ENCODE measurements at regions not wholly inside any gene's neighbourhood (a gene's known extent, or its start where the extent isn't known, plus 50 kb on each side); places are given as distances from the start of the nearest gene placed in this dataset.

GRCh38 chr1:5599541-5599940, 392.7 kb downstream of the NPHP4 start:
- no peak overlapping the region for H3K9ac ChIP-seq (ENCODE audit: low read length)
- no peaks in the 10 kb centered on the region for H3K9me3 ChIP-seq (ENCODE audit: control insufficient read depth, insufficient read depth, low read depth, low read length)
- H3K4me1 ChIP-seq (ENCODE audit: control insufficient read depth, insufficient read depth, low read length), result peaks cover 8% of the 10 kb centered on the region; the same call in 1 of the 2 replicates
- no peak overlapping the region for H3K27ac ChIP-seq (ENCODE audit: low read depth, low read length)
- H3K36me3 ChIP-seq (ENCODE audit: control insufficient read depth, insufficient read depth, low read length), result no peaks in the 10 kb centered on the region
- H3K4me3 ChIP-seq (ENCODE audit: low read depth, low read length), result no peak overlapping the region
- H3K27me3 ChIP-seq (ENCODE audit: control insufficient read depth, insufficient read depth, low read length), result peaks cover 11% of the 10 kb centered on the region

DNA sequence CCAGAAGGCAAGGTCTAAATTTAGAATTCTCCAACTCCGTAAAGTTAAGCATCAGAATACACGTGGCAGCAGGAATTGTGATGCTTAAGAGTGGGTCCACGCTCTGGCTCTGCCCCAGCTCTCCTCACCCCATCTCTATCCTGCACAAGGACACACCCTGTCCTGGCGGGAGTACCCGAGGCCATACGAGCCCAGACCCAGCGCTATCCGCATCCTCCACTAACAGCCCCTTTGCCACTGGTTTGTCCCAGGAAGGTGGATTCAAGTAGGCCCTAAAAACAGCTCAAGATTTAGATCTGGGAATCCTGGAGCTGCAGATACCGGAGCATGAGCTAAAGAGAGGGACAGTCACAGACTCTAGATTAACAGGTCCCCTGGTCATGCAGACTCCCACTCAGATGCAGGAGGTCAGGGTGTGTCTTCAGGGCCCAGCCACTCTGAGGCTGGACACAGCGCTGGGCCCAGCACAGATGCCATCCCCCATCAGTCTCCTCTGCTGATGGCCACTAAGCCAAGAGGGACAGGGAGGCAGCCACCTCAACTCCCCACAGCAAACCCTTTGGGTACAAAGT, 393.3 kb downstream of the NPHP4 start:
- Histone ChIP-seq H3K36me3 (ENCODE audit: control insufficient read depth, insufficient read depth, low read length) (no peaks in the 10 kb centered on the region), H3K9me3 (ENCODE audit: control insufficient read depth, insufficient read depth, low read depth, low read length) (no peaks in the 10 kb centered on the region), H3K4me3 (ENCODE audit: low read depth, low read length) (no peak overlapping the region), H3K4me1 (ENCODE audit: control insufficient read depth, insufficient read depth, low read length) (peaks cover 8% of the 10 kb centered on the region; the same call in 1 of the 2 replicates), H3K27ac (ENCODE audit: low read depth, low read length) (no peak overlapping the region), H3K9ac (ENCODE audit: low read length) (no peak overlapping the region), H3K27me3 (ENCODE audit: control insufficient read depth, insufficient read depth, low read length) (peaks cover 14% of the 10 kb centered on the region)

GRCh38 chr1:5597991-5598823, 394.0 kb downstream of the NPHP4 start:
- Histone ChIP-seq H3K27ac (ENCODE audit: low read depth, low read length) (no peak overlapping the region), H3K36me3 (ENCODE audit: control insufficient read depth, insufficient read depth, low read length) (no peaks in the 10 kb centered on the region), H3K9me3 (ENCODE audit: control insufficient read depth, insufficient read depth, low read depth, low read length) (no peaks in the 10 kb centered on the region), H3K27me3 (ENCODE audit: control insufficient read depth, insufficient read depth, low read length) (peaks cover 10% of the 10 kb centered on the region), H3K4me1 (ENCODE audit: control insufficient read depth, insufficient read depth, low read length) (peaks cover 8% of the 10 kb centered on the region; the same call in 1 of the 2 replicates), H3K9ac (ENCODE audit: low read length) (no peak overlapping the region), H3K4me3 (ENCODE audit: low read depth, low read length) (no peak overlapping the region)

DNA sequence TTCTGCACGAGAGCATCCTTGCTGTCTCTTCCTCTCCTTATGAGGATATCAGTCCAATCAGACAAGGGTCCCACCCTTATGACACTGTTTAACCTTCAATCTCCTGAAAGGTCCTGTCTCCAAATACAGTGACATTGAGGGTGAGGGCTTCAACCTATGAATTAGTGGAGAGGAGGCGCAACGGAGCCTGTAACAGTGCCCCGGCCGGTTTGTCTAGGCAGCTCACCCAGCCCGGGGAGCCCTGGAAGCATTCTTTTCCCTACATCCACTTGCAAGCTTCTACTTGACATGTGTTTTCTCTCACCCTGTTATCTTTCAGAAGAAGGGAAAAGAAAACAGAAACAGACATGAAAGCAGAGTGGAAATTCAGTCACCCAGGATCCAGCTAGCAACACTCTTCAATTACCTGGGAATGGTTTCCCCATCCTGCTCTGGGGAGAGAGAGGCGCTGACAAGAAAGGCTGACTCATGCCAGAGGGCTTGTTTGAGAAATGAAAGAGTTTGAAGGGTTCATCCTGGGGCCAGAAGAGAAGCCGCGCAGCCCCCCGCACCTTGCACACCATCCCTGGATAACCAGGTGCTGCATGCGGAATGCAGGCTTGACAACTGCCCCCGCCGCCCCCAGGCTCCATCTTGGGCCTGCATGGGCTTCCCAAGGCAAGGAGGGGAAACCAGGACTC, 394.9 kb downstream of the NPHP4 start:
- H3K27me3 ChIP-seq (ENCODE audit: control insufficient read depth, insufficient read depth, low read length), result peaks cover 10% of the 10 kb centered on the region
- no peaks in the 10 kb centered on the region for H3K36me3 ChIP-seq (ENCODE audit: control insufficient read depth, insufficient read depth, low read length)
- H3K9me3 ChIP-seq (ENCODE audit: control insufficient read depth, insufficient read depth, low read depth, low read length), result no peaks in the 10 kb centered on the region
- H3K4me3 ChIP-seq (ENCODE audit: low read depth, low read length), result no peak overlapping the region
- H3K27ac ChIP-seq (ENCODE audit: low read depth, low read length), result no peak overlapping the region
- no peak overlapping the region for H3K9ac ChIP-seq (ENCODE audit: low read length)
- peaks cover 8% of the 10 kb centered on the region; the same call in 1 of the 2 replicates for H3K4me1 ChIP-seq (ENCODE audit: control insufficient read depth, insufficient read depth, low read length)

- H3K9me3 ChIP-seq (ENCODE audit: control insufficient read depth, insufficient read depth, low read depth, low read length), result peaks cover 3% of the 10 kb centered on the region; the same call in 1 of the 2 replicates
- H3K27me3 ChIP-seq (ENCODE audit: control insufficient read depth, insufficient read depth, low read length), result peaks cover 10% of the 10 kb centered on the region
- H3K27ac ChIP-seq (ENCODE audit: low read depth, low read length), result no peak overlapping the region
- no peak overlapping the region for H3K9ac ChIP-seq (ENCODE audit: low read length)
- H3K36me3 ChIP-seq (ENCODE audit: control insufficient read depth, insufficient read depth, low read length), result no peaks in the 10 kb centered on the region
- no peak overlapping the region for H3K4me3 ChIP-seq (ENCODE audit: low read depth, low read length)
- H3K4me1 ChIP-seq (ENCODE audit: control insufficient read depth, insufficient read depth, low read length), result peaks cover 8% of the 10 kb centered on the region; the same call in 1 of the 2 replicates
Observed at GRCh38 chr1:5596651-5597050, 395.6 kb downstream of the NPHP4 start.

- Histone ChIP-seq H3K4me3 (ENCODE audit: low read depth, low read length) (no peak overlapping the region), H3K27me3 (ENCODE audit: control insufficient read depth, insufficient read depth, low read length) (peaks cover 10% of the 10 kb centered on the region), H3K4me1 (ENCODE audit: control insufficient read depth, insufficient read depth, low read length) (peaks cover 8% of the 10 kb centered on the region; the same call in 1 of the 2 replicates), H3K36me3 (ENCODE audit: control insufficient read depth, insufficient read depth, low read length) (no peaks in the 10 kb centered on the region), H3K9ac (ENCODE audit: low read length) (no peak overlapping the region), H3K9me3 (ENCODE audit: control insufficient read depth, insufficient read depth, low read depth, low read length) (peaks cover 11% of the 10 kb centered on the region), H3K27ac (ENCODE audit: low read depth, low read length) (no peak overlapping the region)
Observed at GRCh38 chr1:5595531-5596170, 396.6 kb downstream of the NPHP4 start.

GRCh38 chr1:5594056-5594956, 397.9 kb downstream of the NPHP4 start:
- no peak overlapping the region for H3K4me3 ChIP-seq (ENCODE audit: low read depth, low read length)
- H3K36me3 ChIP-seq (ENCODE audit: control insufficient read depth, insufficient read depth, low read length), result no peaks in the 10 kb centered on the region
- H3K9me3 ChIP-seq (ENCODE audit: control insufficient read depth, insufficient read depth, low read depth, low read length), result peaks cover 13% of the 10 kb centered on the region
- H3K27me3 ChIP-seq (ENCODE audit: control insufficient read depth, insufficient read depth, low read length), result peaks cover 10% of the 10 kb centered on the region
- H3K9ac ChIP-seq (ENCODE audit: low read length), result no peak overlapping the region
- no peak overlapping the region for H3K27ac ChIP-seq (ENCODE audit: low read depth, low read length)
- peaks cover 8% of the 10 kb centered on the region; the same call in 1 of the 2 replicates for H3K4me1 ChIP-seq (ENCODE audit: control insufficient read depth, insufficient read depth, low read length)

GRCh38 chr1:5590717-5591116, 401.5 kb downstream of the NPHP4 start:
- Histone ChIP-seq H3K36me3 (ENCODE audit: control insufficient read depth, insufficient read depth, low read length) (no peaks in the 10 kb centered on the region), H3K9ac (ENCODE audit: low read length) (no peak overlapping the region), H3K27ac (ENCODE audit: low read depth, low read length) (no peak overlapping the region), H3K9me3 (ENCODE audit: control insufficient read depth, insufficient read depth, low read depth, low read length) (peaks cover 13% of the 10 kb centered on the region), H3K4me3 (ENCODE audit: low read depth, low read length) (no peak overlapping the region), H3K4me1 (ENCODE audit: control insufficient read depth, insufficient read depth, low read length) (peaks cover 4% of the 10 kb centered on the region; the same call in 1 of the 2 replicates), H3K27me3 (ENCODE audit: control insufficient read depth, insufficient read depth, low read length) (peaks cover 5% of the 10 kb centered on the region; the same call in 1 of the 2 replicates)

DNA sequence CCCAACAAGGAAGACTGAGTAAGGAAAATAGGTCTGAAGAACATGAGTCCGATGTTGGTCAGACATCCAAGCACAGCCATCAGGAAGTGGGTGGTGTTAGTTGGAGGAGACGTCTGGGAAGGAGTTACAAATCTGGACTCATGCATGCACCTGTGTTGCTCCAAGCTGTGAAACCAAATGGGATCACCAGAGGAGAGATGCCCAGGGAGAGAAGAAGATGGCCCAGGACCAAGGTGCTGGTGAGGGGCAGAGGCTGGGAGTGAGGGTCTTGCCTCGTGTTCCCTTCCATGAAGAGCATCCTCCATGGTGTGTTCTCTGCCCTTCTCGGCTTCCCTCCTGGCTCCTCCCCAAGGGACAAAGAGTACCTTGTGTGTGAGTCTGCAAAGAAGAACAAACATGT, 405.6 kb downstream of the NPHP4 start:
- H3K27ac ChIP-seq (ENCODE audit: low read depth, low read length), result no peak overlapping the region
- H3K4me1 ChIP-seq (ENCODE audit: control insufficient read depth, insufficient read depth, low read length), result peaks cover 6% of the 10 kb centered on the region; the same call in 1 of the 2 replicates
- no peaks in the 10 kb centered on the region for H3K36me3 ChIP-seq (ENCODE audit: control insufficient read depth, insufficient read depth, low read length)
- H3K27me3 ChIP-seq (ENCODE audit: control insufficient read depth, insufficient read depth, low read length), result no peaks in the 10 kb centered on the region
- no peak overlapping the region for H3K9ac ChIP-seq (ENCODE audit: low read length)
- no peak overlapping the region for H3K4me3 ChIP-seq (ENCODE audit: low read depth, low read length)
- H3K9me3 ChIP-seq (ENCODE audit: control insufficient read depth, insufficient read depth, low read depth, low read length), result peaks cover 10% of the 10 kb centered on the region

DNA sequence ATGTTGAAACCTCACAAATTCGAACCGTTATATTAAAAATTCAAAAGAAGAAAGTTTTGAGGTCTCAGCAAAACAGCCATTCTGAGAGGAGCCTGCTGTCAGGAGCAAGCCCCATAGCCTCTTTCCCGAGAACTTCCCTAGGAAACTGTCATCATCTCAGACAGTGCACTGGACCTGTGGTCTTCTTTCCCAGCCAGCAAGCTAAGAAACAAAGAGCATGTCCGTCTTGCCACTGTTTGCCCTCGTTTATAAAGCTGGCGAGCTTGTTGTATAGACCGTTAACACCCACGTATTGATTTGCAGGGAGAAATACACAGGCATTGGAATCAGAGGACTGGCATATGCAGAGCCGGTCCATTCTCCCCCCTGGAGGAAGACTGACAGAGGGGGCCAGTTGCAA, 407.0 kb downstream of the NPHP4 start:
- Histone ChIP-seq H3K4me1 (ENCODE audit: control insufficient read depth, insufficient read depth, low read length) (peaks cover 6% of the 10 kb centered on the region; the same call in 1 of the 2 replicates), H3K36me3 (ENCODE audit: control insufficient read depth, insufficient read depth, low read length) (no peaks in the 10 kb centered on the region), H3K27me3 (ENCODE audit: control insufficient read depth, insufficient read depth, low read length) (no peaks in the 10 kb centered on the region), H3K27ac (ENCODE audit: low read depth, low read length) (no peak overlapping the region), H3K4me3 (ENCODE audit: low read depth, low read length) (no peak overlapping the region), H3K9me3 (ENCODE audit: control insufficient read depth, insufficient read depth, low read depth, low read length) (0 out of 2 replicates have a peak, but pooled peaks cover 2% of the 10 kb centered on the region), H3K9ac (ENCODE audit: low read length) (no peak overlapping the region)

All from HUES6 (cell line).